ENCODE measurements at regions not wholly inside any gene's neighbourhood (a gene's known extent, or its start where the extent isn't known, plus 50 kb on each side); places are given as distances from the start of the nearest gene placed in this dataset.

- no peaks in the 10 kb centered on the region for H3K4me1 ChIP-seq (ENCODE audit: control insufficient read depth in 2 of 2, insufficient read depth in 2 of 2, low read length in 1 of 2)
- no peaks in the 10 kb centered on the region for H3K27me3 ChIP-seq (ENCODE audit: control insufficient read depth in 1 of 2, insufficient read depth in 2 of 2, low read length in 2 of 2)
- no peak overlapping the region for H3K27ac ChIP-seq (ENCODE audit: low read depth in 2 of 2, low read length in 1 of 2)
- WGBS, 2 donors: 58% methylated on average over 3 of the region's 3 CpGs
- no peaks in the 10 kb centered on the region for H3K36me3 ChIP-seq (ENCODE audit: control insufficient read depth in 2 of 2, insufficient read depth in 2 of 2, low read length in 1 of 2)
- no peak overlapping the region for H3K4me3 ChIP-seq (ENCODE audit: low read depth in 1 of 2, low read length in 2 of 2)
- no peaks in the 10 kb centered on the region for H3K9me3 ChIP-seq (ENCODE audit: control insufficient read depth in 2 of 2, insufficient read depth in 1 of 2, low read depth in 1 of 2, low read length in 1 of 2)
Measured at GRCh38 chr10:108862676-108863350, 1060.5 kb downstream of the XPNPEP1 start.

- Histone ChIP-seq H3K4me3 (ENCODE audit: low read depth in 1 of 2, low read length in 2 of 2) (no peak overlapping the region), H3K36me3 (ENCODE audit: control insufficient read depth in 2 of 2, insufficient read depth in 2 of 2, low read length in 1 of 2) (no peaks in the 10 kb centered on the region), H3K4me1 (ENCODE audit: control insufficient read depth in 2 of 2, insufficient read depth in 2 of 2, low read length in 1 of 2) (no peaks in the 10 kb centered on the region), H3K9me3 (ENCODE audit: control insufficient read depth in 2 of 2, insufficient read depth in 1 of 2, low read depth in 1 of 2, low read length in 1 of 2) (no peaks in the 10 kb centered on the region), H3K27ac (ENCODE audit: low read depth in 2 of 2, low read length in 1 of 2) (no peak overlapping the region), H3K27me3 (ENCODE audit: control insufficient read depth in 1 of 2, insufficient read depth in 2 of 2, low read length in 2 of 2) (no peaks in the 10 kb centered on the region)
- 87 to 90% methylated on average over 5 of the region's 5 CpGs for WGBS, 2 donors
Measured at GRCh38 chr10:108861181-108861754, 1062.0 kb downstream of the XPNPEP1 start.

- Histone ChIP-seq H3K27ac (ENCODE audit: low read depth in 2 of 2, low read length in 1 of 2) (no peak overlapping the region), H3K27me3 (ENCODE audit: control insufficient read depth in 1 of 2, insufficient read depth in 2 of 2, low read length in 2 of 2) (no peaks in the 10 kb centered on the region), H3K4me3 (ENCODE audit: low read depth in 1 of 2, low read length in 2 of 2) (no peak overlapping the region), H3K9me3 (ENCODE audit: control insufficient read depth in 2 of 2, insufficient read depth in 1 of 2, low read depth in 1 of 2, low read length in 1 of 2) (no peaks in the 10 kb centered on the region), H3K36me3 (ENCODE audit: control insufficient read depth in 2 of 2, insufficient read depth in 2 of 2, low read length in 1 of 2) (no peaks in the 10 kb centered on the region), H3K4me1 (ENCODE audit: control insufficient read depth in 2 of 2, insufficient read depth in 2 of 2, low read length in 1 of 2) (no peaks in the 10 kb centered on the region)
- 77 to 83% methylated on average over 4 of the region's 4 CpGs for WGBS, 2 donors
Measured at GRCh38 chr10:108852211-108852610, 1071.1 kb downstream of the XPNPEP1 start.

- no peaks in the 10 kb centered on the region for H3K27me3 ChIP-seq (ENCODE audit: control insufficient read depth in 1 of 2, insufficient read depth in 2 of 2, low read length in 2 of 2)
- WGBS, 2 donors: 82 to 85% methylated on average over 1 of the region's 1 CpG
- no peaks in the 10 kb centered on the region for H3K36me3 ChIP-seq (ENCODE audit: control insufficient read depth in 2 of 2, insufficient read depth in 2 of 2, low read length in 1 of 2)
- H3K27ac ChIP-seq (ENCODE audit: low read depth in 2 of 2, low read length in 1 of 2): no peak overlapping the region
- H3K9me3 ChIP-seq (ENCODE audit: control insufficient read depth in 2 of 2, insufficient read depth in 1 of 2, low read depth in 1 of 2, low read length in 1 of 2): no peaks in the 10 kb centered on the region
- H3K4me3 ChIP-seq (ENCODE audit: low read depth in 1 of 2, low read length in 2 of 2): no peak overlapping the region
- no peaks in the 10 kb centered on the region for H3K4me1 ChIP-seq (ENCODE audit: control insufficient read depth in 2 of 2, insufficient read depth in 2 of 2, low read length in 1 of 2)
Measured at GRCh38 chr10:108850138-108850854, 1073.0 kb downstream of the XPNPEP1 start.

GRCh38 chr10:108849688-108850087 lies 1073.6 kb downstream of the XPNPEP1 start:
- Histone ChIP-seq H3K27me3 (ENCODE audit: control insufficient read depth in 1 of 2, insufficient read depth in 2 of 2, low read length in 2 of 2) (no peaks in the 10 kb centered on the region), H3K36me3 (ENCODE audit: control insufficient read depth in 2 of 2, insufficient read depth in 2 of 2, low read length in 1 of 2) (no peaks in the 10 kb centered on the region), H3K4me1 (ENCODE audit: control insufficient read depth in 2 of 2, insufficient read depth in 2 of 2, low read length in 1 of 2) (no peaks in the 10 kb centered on the region), H3K4me3 (ENCODE audit: low read depth in 1 of 2, low read length in 2 of 2) (no peak overlapping the region), H3K9me3 (ENCODE audit: control insufficient read depth in 2 of 2, insufficient read depth in 1 of 2, low read depth in 1 of 2, low read length in 1 of 2) (no peaks in the 10 kb centered on the region), H3K27ac (ENCODE audit: low read depth in 2 of 2, low read length in 1 of 2) (no peak overlapping the region)
- WGBS, 2 donors: 71 to 72% methylated on average over 2 of the region's 2 CpGs

- no peaks in the 10 kb centered on the region for H3K36me3 ChIP-seq (ENCODE audit: control insufficient read depth in 2 of 2, insufficient read depth in 2 of 2, low read length in 1 of 2)
- H3K9me3 ChIP-seq (ENCODE audit: control insufficient read depth in 2 of 2, insufficient read depth in 1 of 2, low read depth in 1 of 2, low read length in 1 of 2): no peaks in the 10 kb centered on the region
- H3K4me3 ChIP-seq (ENCODE audit: low read depth in 1 of 2, low read length in 2 of 2): no peak overlapping the region
- no peak overlapping the region for H3K27ac ChIP-seq (ENCODE audit: low read depth in 2 of 2, low read length in 1 of 2)
- no peaks in the 10 kb centered on the region for H3K4me1 ChIP-seq (ENCODE audit: control insufficient read depth in 2 of 2, insufficient read depth in 2 of 2, low read length in 1 of 2)
- H3K27me3 ChIP-seq (ENCODE audit: control insufficient read depth in 1 of 2, insufficient read depth in 2 of 2, low read length in 2 of 2): no peaks in the 10 kb centered on the region
Measured at GRCh38 chr10:108849186-108849585, 1074.1 kb downstream of the XPNPEP1 start.

- no peaks in the 10 kb centered on the region for H3K9me3 ChIP-seq (ENCODE audit: control insufficient read depth in 2 of 2, insufficient read depth in 1 of 2, low read depth in 1 of 2, low read length in 1 of 2)
- H3K27ac ChIP-seq (ENCODE audit: low read depth in 2 of 2, low read length in 1 of 2): no peak overlapping the region
- no peak overlapping the region for H3K4me3 ChIP-seq (ENCODE audit: low read depth in 1 of 2, low read length in 2 of 2)
- no peaks in the 10 kb centered on the region for H3K27me3 ChIP-seq (ENCODE audit: control insufficient read depth in 1 of 2, insufficient read depth in 2 of 2, low read length in 2 of 2)
- no peaks in the 10 kb centered on the region for H3K36me3 ChIP-seq (ENCODE audit: control insufficient read depth in 2 of 2, insufficient read depth in 2 of 2, low read length in 1 of 2)
- WGBS, 2 donors: 52 to 68% methylated on average over 1 of the region's 1 CpG
- H3K4me1 ChIP-seq (ENCODE audit: control insufficient read depth in 2 of 2, insufficient read depth in 2 of 2, low read length in 1 of 2): no peaks in the 10 kb centered on the region
Measured at GRCh38 chr10:108848046-108848445, 1075.3 kb downstream of the XPNPEP1 start.

GRCh38 chr10:108840944-108841343 lies 1082.4 kb downstream of the XPNPEP1 start:
- Histone ChIP-seq H3K9me3 (ENCODE audit: control insufficient read depth in 2 of 2, insufficient read depth in 1 of 2, low read depth in 1 of 2, low read length in 1 of 2) (no peaks in the 10 kb centered on the region), H3K4me3 (ENCODE audit: low read depth in 1 of 2, low read length in 2 of 2) (no peak overlapping the region), H3K36me3 (ENCODE audit: control insufficient read depth in 2 of 2, insufficient read depth in 2 of 2, low read length in 1 of 2) (no peaks in the 10 kb centered on the region), H3K4me1 (ENCODE audit: control insufficient read depth in 2 of 2, insufficient read depth in 2 of 2, low read length in 1 of 2) (no peaks in the 10 kb centered on the region), H3K27me3 (ENCODE audit: control insufficient read depth in 1 of 2, insufficient read depth in 2 of 2, low read length in 2 of 2) (no peaks in the 10 kb centered on the region), H3K27ac (ENCODE audit: low read depth in 2 of 2, low read length in 1 of 2) (no peak overlapping the region)
- 63 to 69% methylated on average over 3 of the region's 3 CpGs for WGBS, 2 donors

GRCh38 chr10:108836362-108836761 lies 1086.9 kb downstream of the XPNPEP1 start:
- no peak overlapping the region for H3K4me3 ChIP-seq (ENCODE audit: low read depth in 1 of 2, low read length in 2 of 2)
- no peaks in the 10 kb centered on the region for H3K4me1 ChIP-seq (ENCODE audit: control insufficient read depth in 2 of 2, insufficient read depth in 2 of 2, low read length in 1 of 2)
- no peaks in the 10 kb centered on the region for H3K27me3 ChIP-seq (ENCODE audit: control insufficient read depth in 1 of 2, insufficient read depth in 2 of 2, low read length in 2 of 2)
- H3K9me3 ChIP-seq (ENCODE audit: control insufficient read depth in 2 of 2, insufficient read depth in 1 of 2, low read depth in 1 of 2, low read length in 1 of 2): no peaks in the 10 kb centered on the region
- no peak overlapping the region for H3K27ac ChIP-seq (ENCODE audit: low read depth in 2 of 2, low read length in 1 of 2)
- H3K36me3 ChIP-seq (ENCODE audit: control insufficient read depth in 2 of 2, insufficient read depth in 2 of 2, low read length in 1 of 2): no peaks in the 10 kb centered on the region
- 69 to 70% methylated on average over 5 of the region's 5 CpGs for WGBS, 2 donors

GRCh38 chr10:108822026-108822425 lies 1101.3 kb downstream of the XPNPEP1 start:
- Histone ChIP-seq H3K27me3 (ENCODE audit: control insufficient read depth in 1 of 2, insufficient read depth in 2 of 2, low read length in 2 of 2) (no peaks in the 10 kb centered on the region), H3K27ac (ENCODE audit: low read depth in 2 of 2, low read length in 1 of 2) (no peak overlapping the region), H3K4me3 (ENCODE audit: low read depth in 1 of 2, low read length in 2 of 2) (no peak overlapping the region), H3K4me1 (ENCODE audit: control insufficient read depth in 2 of 2, insufficient read depth in 2 of 2, low read length in 1 of 2) (no peaks in the 10 kb centered on the region), H3K9me3 (ENCODE audit: control insufficient read depth in 2 of 2, insufficient read depth in 1 of 2, low read depth in 1 of 2, low read length in 1 of 2) (no peaks in the 10 kb centered on the region), H3K36me3 (ENCODE audit: control insufficient read depth in 2 of 2, insufficient read depth in 2 of 2, low read length in 1 of 2) (no peaks in the 10 kb centered on the region)
